Smooth muscle cell (in vitro differentiated cells): ENCODE measurements at regions not wholly inside any gene's neighbourhood (a gene's known extent, or its start where the extent isn't known, plus 50 kb on each side); places are given as distances from the start of the nearest gene placed in this dataset.
A peak's percentile ranks its signal among the peaks of the same experiment; 100 is the strongest.

Experiments used
- DNase-seq: peaks from one replicate; lab custom pipeline; 2025; ENCODE audit not compliant: unreplicated experiment; lab: John Stamatoyannopoulos, UW
- H2AFZ ChIP-seq: fragments of 200-600 bp; sonication (generic); 2 replicates; pipeline ENCODE4 v1.6.0; 2016; ENCODE audit warnings: antibody characterized with exemption, low read depth, mild to moderate bottlenecking
- H3F3A ChIP-seq: fragments of 200-600 bp; sonication (generic); 2 replicates; pipeline ENCODE4 v1.6.0; 2017; ENCODE audit warnings: antibody characterized with exemption, low read depth
- H3K27ac ChIP-seq: fragments of 200-600 bp; sonication (generic); 2 replicates; pipeline ENCODE4 v1.5.1; 2016; ENCODE audit warnings: low read depth, mild to moderate bottlenecking
- H3K27me3 ChIP-seq: fragments of 200-600 bp; sonication (generic); 2 replicates; pipeline ENCODE4 v1.6.1; 2016; ENCODE audit warnings: low read depth, mild to moderate bottlenecking
- H3K36me3 ChIP-seq: fragments of 200-600 bp; sonication (generic); 2 replicates; pipeline ENCODE4 v1.5.1; 2016; ENCODE audit warnings: low read depth
- H3K4me1 ChIP-seq: fragments of 200-600 bp; sonication (generic); 2 replicates; pipeline ENCODE4 v1.5.1; 2016; ENCODE audit warnings: low read depth
- H3K4me2 ChIP-seq: fragments of 200-600 bp; sonication (generic); 2 replicates; pipeline ENCODE4 v1.6.0; 2016; ENCODE audit warnings: mild to moderate bottlenecking
- H3K4me3 ChIP-seq: fragments of 200-600 bp; sonication (generic); 2 replicates; pipeline ENCODE4 v1.5.1; 2016; ENCODE audit warnings: mild to moderate bottlenecking
- H3K79me2 ChIP-seq: fragments of 200-600 bp; sonication (generic); 2 replicates; pipeline ENCODE4 v1.6.0; 2016; ENCODE audit warnings: low read depth, mild to moderate bottlenecking
- H3K9ac ChIP-seq: fragments of 200-600 bp; sonication (generic); 2 replicates; pipeline ENCODE4 v1.6.0; 2016; ENCODE audit warnings: low read depth
- H3K9me3 ChIP-seq: fragments of 200-600 bp; sonication (generic); replicated peaks from 2 replicates; pipeline ENCODE4 v1.5.1; 2016; ENCODE audit warnings: low read depth
- H4K20me1 ChIP-seq: fragments of 200-600 bp; sonication (generic); 2 replicates; pipeline ENCODE4 v1.6.0; 2016; ENCODE audit warnings: low read depth
- WGBS: methylation state at CpG from one replicate; pipeline ENCODE4 v1.1.7; 2016; ENCODE audit warnings: low lambda C conversion rate; 5-methylcytosine and 5-hydroxymethylcytosine counted together
- TF ChIP-seq, protein P1 (sequence below): fragments of 200-600 bp; sonication (generic); IDR thresholded peaks from 2 replicates; pipeline ENCODE4 v1.5.1; 2017; ENCODE audit warnings: borderline replicate concordance, mild to moderate bottlenecking, antibody characterized with exemption; ENCODE audit not compliant: insufficient read depth, poor library complexity, severe bottlenecking

DNA sequence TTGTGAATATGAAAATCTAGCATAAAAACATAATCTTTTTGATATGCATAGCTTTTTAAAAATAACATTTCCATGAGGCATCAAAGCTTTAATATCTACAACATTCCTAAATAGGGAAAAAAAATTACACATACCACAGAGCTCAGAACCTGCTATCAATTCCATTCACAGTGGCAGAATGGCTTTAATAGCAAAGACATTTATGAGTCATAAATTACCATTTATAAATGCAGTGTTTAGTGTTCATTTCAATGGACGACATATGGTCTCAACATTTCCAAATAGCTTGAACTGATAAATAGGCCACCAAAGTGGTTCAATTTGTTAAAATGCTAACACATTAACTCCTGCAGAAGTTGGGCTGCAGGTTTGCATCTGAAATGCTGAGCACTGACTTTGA is 600.6 kb upstream of the SETBP1 start:
- Histone ChIP-seq H2AFZ (no peak overlapping the region), H3K4me2 (peak overlapping the region; percentile 20), H3K79me2 (no peaks in the 10 kb centered on the region), H3K27ac (peak overlapping the region; percentile 39), H4K20me1 (no peaks in the 10 kb centered on the region), H3F3A (no peaks in the 10 kb centered on the region), H3K9me3 (no peaks in the 10 kb centered on the region), H3K36me3 (no peaks in the 10 kb centered on the region), H3K9ac (no peak overlapping the region), H3K4me1 (no peaks in the 10 kb centered on the region), H3K27me3 (no peaks in the 10 kb centered on the region), H3K4me3 (no peak overlapping the region)
- no peak for DNase-seq
- 26% methylated on average over 1 of the region's 1 CpG for WGBS
- TF ChIP-seq, protein P1, sequence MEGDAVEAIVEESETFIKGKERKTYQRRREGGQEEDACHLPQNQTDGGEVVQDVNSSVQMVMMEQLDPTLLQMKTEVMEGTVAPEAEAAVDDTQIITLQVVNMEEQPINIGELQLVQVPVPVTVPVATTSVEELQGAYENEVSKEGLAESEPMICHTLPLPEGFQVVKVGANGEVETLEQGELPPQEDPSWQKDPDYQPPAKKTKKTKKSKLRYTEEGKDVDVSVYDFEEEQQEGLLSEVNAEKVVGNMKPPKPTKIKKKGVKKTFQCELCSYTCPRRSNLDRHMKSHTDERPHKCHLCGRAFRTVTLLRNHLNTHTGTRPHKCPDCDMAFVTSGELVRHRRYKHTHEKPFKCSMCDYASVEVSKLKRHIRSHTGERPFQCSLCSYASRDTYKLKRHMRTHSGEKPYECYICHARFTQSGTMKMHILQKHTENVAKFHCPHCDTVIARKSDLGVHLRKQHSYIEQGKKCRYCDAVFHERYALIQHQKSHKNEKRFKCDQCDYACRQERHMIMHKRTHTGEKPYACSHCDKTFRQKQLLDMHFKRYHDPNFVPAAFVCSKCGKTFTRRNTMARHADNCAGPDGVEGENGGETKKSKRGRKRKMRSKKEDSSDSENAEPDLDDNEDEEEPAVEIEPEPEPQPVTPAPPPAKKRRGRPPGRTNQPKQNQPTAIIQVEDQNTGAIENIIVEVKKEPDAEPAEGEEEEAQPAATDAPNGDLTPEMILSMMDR: no peak

DNA sequence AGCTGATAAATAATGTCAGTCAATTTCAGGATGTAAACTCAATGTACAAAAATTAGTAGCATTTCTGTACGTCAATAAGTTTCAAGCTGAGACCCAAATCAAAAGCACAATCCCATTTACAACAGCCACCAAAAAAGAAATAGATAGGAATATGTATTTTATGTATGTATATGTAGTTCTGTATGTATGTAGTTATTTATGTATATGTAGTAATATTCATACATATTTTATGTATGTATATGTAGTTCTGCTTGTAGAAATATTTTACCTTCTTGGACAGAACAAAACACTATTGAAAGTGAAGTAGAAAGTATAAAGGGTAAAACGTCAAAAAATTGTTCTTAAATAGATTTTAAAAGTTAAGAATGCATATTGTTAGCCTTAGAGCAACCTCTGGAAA is 591.0 kb upstream of the SETBP1 start:
- Histone ChIP-seq H4K20me1 (no peaks in the 10 kb centered on the region), H3K27ac (no peak overlapping the region), H3K4me1 (no peaks in the 10 kb centered on the region), H3K27me3 (no peaks in the 10 kb centered on the region), H3K4me3 (no peak overlapping the region), H3K36me3 (no peaks in the 10 kb centered on the region), H3K79me2 (no peaks in the 10 kb centered on the region), H3K9me3 (no peaks in the 10 kb centered on the region), H2AFZ (no peak overlapping the region), H3F3A (no peaks in the 10 kb centered on the region), H3K9ac (no peak overlapping the region), H3K4me2 (no peak overlapping the region)
- no peak for DNase-seq
- 78% methylated on average over 2 of the region's 2 CpGs for WGBS
- TF ChIP-seq, protein P1: no peak

DNA sequence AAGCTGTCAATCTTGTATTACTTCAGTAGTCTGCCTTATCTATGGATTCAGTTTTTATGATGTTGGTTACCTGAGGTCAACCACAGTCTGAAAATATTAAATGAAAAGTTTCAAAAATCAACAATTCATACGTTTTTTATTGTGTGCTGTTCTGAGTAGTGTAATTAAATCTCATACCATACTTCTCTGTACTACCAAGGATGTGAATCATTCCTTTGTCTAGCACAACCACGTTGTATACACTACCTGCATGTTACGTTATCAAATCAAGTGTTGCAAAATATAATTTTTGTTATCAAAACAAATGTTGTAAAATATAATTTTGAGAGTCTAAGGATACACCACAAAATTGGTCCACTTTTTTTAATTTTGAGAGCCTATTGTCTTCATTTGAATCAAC is 590.2 kb upstream of the SETBP1 start:
- 67% methylated on average over 3 of the region's 3 CpGs for WGBS
- TF ChIP-seq, protein P1: no peak
- Histone ChIP-seq H4K20me1 (no peaks in the 10 kb centered on the region), H3F3A (no peaks in the 10 kb centered on the region), H3K4me1 (no peaks in the 10 kb centered on the region), H3K9me3 (no peaks in the 10 kb centered on the region), H2AFZ (no peak overlapping the region), H3K27me3 (no peaks in the 10 kb centered on the region), H3K4me2 (no peak overlapping the region), H3K27ac (no peak overlapping the region), H3K79me2 (no peaks in the 10 kb centered on the region), H3K4me3 (no peak overlapping the region), H3K36me3 (no peaks in the 10 kb centered on the region), H3K9ac (no peak overlapping the region)
- DNase-seq: no peak

DNA sequence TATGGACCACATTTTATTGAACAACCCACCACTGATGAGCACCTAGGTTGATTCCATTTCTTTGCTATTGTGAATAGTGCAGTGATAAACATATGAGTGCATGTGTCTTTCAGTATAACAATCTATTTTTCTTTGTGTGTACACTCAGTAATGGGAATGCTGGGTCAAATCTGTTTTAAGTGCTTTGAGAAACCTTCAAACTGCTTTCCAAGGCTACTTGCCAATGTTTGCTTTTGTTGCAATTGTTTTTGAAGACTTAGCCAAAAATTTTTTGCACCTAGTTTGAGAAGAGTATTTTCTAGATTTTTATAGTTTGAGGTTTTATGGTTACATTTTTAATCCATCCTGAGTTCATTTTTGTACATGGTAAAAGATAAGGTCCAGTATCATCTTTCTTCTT is 587.4 kb upstream of the SETBP1 start:
- H3F3A ChIP-seq: no peaks in the 10 kb centered on the region
- no peak overlapping the region for H2AFZ ChIP-seq
- DNase-seq: no peak
- H3K27me3 ChIP-seq: no peaks in the 10 kb centered on the region
- no peaks in the 10 kb centered on the region for H3K9me3 ChIP-seq
- no peak overlapping the region for H3K4me2 ChIP-seq
- H4K20me1 ChIP-seq: no peaks in the 10 kb centered on the region
- no peak overlapping the region for H3K9ac ChIP-seq
- TF ChIP-seq, protein P1: no peak
- no peaks in the 10 kb centered on the region for H3K36me3 ChIP-seq
- H3K4me3 ChIP-seq: no peak overlapping the region
- no peak overlapping the region for H3K27ac ChIP-seq
- no peaks in the 10 kb centered on the region for H3K79me2 ChIP-seq
- no peaks in the 10 kb centered on the region for H3K4me1 ChIP-seq
